ENCODE measurements at regions not wholly inside any gene's neighbourhood (a gene's known extent, or its start where the extent isn't known, plus 50 kb on each side); places are given as distances from the start of the nearest gene placed in this dataset.

DNA sequence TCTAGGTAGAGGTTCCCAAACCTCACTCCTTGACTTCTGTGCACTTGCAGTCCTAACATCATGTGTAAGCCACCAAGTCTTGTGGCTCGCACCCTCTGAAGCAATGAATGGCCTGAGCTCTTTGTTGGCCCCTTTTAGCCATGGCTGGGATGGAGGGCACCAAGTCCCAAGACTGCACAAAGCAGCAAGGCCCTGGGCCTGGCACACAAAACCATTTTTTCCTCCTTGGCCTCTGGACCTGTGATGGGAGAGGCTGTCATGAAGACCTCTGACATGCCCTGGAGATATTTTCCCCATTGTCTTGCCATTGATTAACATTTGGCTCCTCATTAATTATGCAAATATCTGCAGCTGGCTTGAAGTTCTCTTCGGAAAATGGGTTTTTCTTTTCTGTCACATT lies 60.3 kb upstream of the MALRD1 start:
- TF ChIP-seq CTCF (IDR thresholded peaks at IDR 0.05; ENCODE audit: insufficient read depth, low read depth, low read length) (no peak), EZH2 (IDR thresholded peaks at IDR 0.05; ENCODE audit: insufficient read depth, low read length) (no peak)
